ENCODE measurements at regions not wholly inside any gene's neighbourhood (a gene's known extent, or its start where the extent isn't known, plus 50 kb on each side); places are given as distances from the start of the nearest gene placed in this dataset.
"Not testable (repeated sequence)": the region's sequence is repeated elsewhere in the genome, so short reads cannot be mapped to it uniquely, and the experiment has no call there.

DNA sequence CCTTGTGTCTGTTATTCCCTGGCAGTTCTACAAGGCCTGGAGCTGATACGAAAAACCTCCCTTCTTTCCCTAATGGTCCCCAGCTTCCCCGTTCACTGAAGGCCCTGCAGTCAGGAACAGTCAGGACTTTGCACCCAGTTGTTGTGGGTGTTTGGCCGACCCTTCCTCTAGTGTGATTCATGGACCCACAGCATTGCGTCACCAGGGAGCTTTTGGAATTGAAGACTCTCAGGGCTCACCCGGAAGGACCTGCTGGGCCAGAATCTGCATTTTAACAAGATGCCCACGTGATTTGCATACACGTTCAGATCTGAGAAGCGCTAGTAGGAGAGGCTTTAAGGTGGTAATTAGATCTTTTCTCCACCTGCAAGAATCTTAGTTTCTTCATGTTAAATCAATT is 136.8 kb upstream of the CCZ1B start:
- H3K18ac ChIP-seq (ENCODE audit: extremely low read depth, low read length); FAIRE-seq; CTCF ChIA-PET (ENCODE audit: partially characterized antibody); POLR2A ChIA-PET (ENCODE audit: partially characterized antibody); H3K36me3 ChIP-seq (ENCODE audit: control insufficient read depth in 2 of 4, insufficient read depth in 4 of 4, low read length in 3 of 4); H3K27me3 ChIP-seq (replicated peaks in 1 of 4; ENCODE audit: control insufficient read depth in 3 of 4, extremely low read depth in 1 of 4, insufficient read depth in 3 of 4, low read length in 3 of 4); H2BK12ac ChIP-seq (ENCODE audit: low read depth, low read length); H3K14ac ChIP-seq (ENCODE audit: insufficient read length); H3K4ac ChIP-seq (replicated peaks; ENCODE audit: insufficient read length, low read depth, low read length); H2BK5ac ChIP-seq (ENCODE audit: low read depth, low read length); H3K4me1 ChIP-seq (replicated peaks in 1 of 4; ENCODE audit: control insufficient read depth in 3 of 4, insufficient read depth in 4 of 4, low read length in 3 of 4); H3K79me2 ChIP-seq (ENCODE audit: control insufficient read depth in 1 of 2, insufficient read depth in 2 of 2, low read length in 2 of 2); H3K23me2 ChIP-seq (ENCODE audit: low read depth, low read length); H2AK5ac ChIP-seq (ENCODE audit: low read depth, low read length); H3K9me3 ChIP-seq (ENCODE audit: insufficient read depth in 2 of 2, low read depth in 1 of 2, low read length in 1 of 2); H4K91ac ChIP-seq (replicated peaks; ENCODE audit: insufficient read length, low read length); H2AFZ ChIP-seq (ENCODE audit: low read length); H4K5ac ChIP-seq (ENCODE audit: insufficient read length, low read depth, low read length); H3K23ac ChIP-seq (ENCODE audit: insufficient read length); DNase-seq (ENCODE audit: low read depth in 1 of 2, low spot score in 2 of 2); H3K27ac ChIP-seq (ENCODE audit: low read depth, low read length); H3K9ac ChIP-seq (replicated peaks in 1 of 4; ENCODE audit: extremely low read depth in 1 of 4, low read depth in 3 of 4, low read length in 3 of 4); H3K79me1 ChIP-seq (ENCODE audit: low read depth, low read length); H2BK120ac ChIP-seq (replicated peaks; ENCODE audit: low read depth, low read length); H4K8ac ChIP-seq (ENCODE audit: extremely low read depth, insufficient read depth, low read length); H2BK15ac ChIP-seq (ENCODE audit: low read length); H3K56ac ChIP-seq (replicated peaks; ENCODE audit: insufficient read length, low read depth, low read length); H2BK20ac ChIP-seq (ENCODE audit: low read length); H3K4me2 ChIP-seq (ENCODE audit: insufficient read depth in 1 of 2, low read depth in 2 of 2, low read length in 2 of 2); H3K4me3 ChIP-seq (ENCODE audit: extremely low read depth in 1 of 4, insufficient read depth in 2 of 4, low read depth in 3 of 4, low read length in 4 of 4); H4K20me1 ChIP-seq (replicated peaks in 1 of 2; ENCODE audit: control insufficient read depth in 1 of 2, insufficient read depth in 2 of 2, low read length in 2 of 2): not testable (repeated sequence)
- peak; percentile 23; the same call in 1 of the 2 replicates for TF ChIP-seq CEBPB (IDR thresholded peaks at IDR 0.05; ENCODE audit: low read depth, low read length)
- WGBS, 2 experiments (ENCODE audit: extremely low coverage in 1 of 2, insufficient coverage in 1 of 2, insufficient read length in 1 of 2, insufficient replicate concordance in 2 of 2, low coverage in 1 of 2, low lambda C conversion rate in 2 of 2, missing lambda C conversion rate in 1 of 2), result 61% methylated on average over 8 of the region's 8 CpGs; no CpG with 5 or more reads in 1 of the 2 experiments
